ENCODE measurements at regions not wholly inside any gene's neighbourhood (a gene's known extent, or its start where the extent isn't known, plus 50 kb on each side); places are given as distances from the start of the nearest gene placed in this dataset.
"Not testable (repeated sequence)": the region's sequence is repeated elsewhere in the genome, so short reads cannot be mapped to it uniquely, and the experiment has no call there.

DNA sequence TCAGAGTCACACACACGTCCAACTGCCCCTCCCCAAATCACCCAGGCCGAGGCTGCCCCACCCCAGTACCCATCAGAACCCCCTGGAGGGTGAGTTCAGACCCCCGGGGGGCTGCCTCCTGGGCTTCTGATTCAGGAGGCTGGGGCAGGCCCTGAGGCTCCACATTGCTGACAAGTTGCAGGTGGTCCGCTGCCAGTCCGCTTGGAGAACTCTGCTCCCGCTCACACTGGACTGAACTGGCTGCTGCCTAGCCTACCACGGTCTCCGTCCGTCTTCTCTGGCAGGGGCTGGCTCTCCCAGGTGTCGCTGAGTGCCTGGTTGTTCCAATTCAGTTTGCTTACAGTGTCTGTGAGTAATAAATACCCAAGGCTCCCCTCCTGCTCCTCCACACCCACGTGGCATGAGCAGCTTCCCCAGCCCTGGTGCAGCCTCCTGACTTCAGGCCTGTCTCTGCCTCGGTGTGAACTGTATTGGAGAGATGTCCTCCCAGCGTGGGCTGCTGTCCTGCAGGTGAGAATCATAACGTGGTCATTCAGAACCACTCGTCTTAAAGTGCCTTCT, 163.4 kb downstream of the LAT start:
- no peaks in the 10 kb centered on the region for H3K9me3 ChIP-seq (replicated peaks; ENCODE audit: control insufficient read depth, insufficient read depth, low read depth, low read length)
- no peak overlapping the region for H3K4me3 ChIP-seq
- 42% methylated on average over 14 of the region's 15 CpGs for WGBS (ENCODE audit: insufficient coverage, low coverage, missing lambda C conversion rate)
- no peak overlapping the region for H3K9ac ChIP-seq (ENCODE audit: insufficient read depth in 1 of 2, low read depth in 2 of 2, low read length in 2 of 2)
- TF ChIP-seq ZNF79 (CRISPR knock-in tag; IDR thresholded peaks at IDR 0.05; ENCODE audit: low read depth) (no peak), BCOR (IDR thresholded peaks at IDR 0.05) (no peak), ZNF134 (CRISPR knock-in tag; conservative IDR thresholded peaks at IDR 0.05) (no peak), MYBL2 (IDR thresholded peaks at IDR 0.05; ENCODE audit: low read depth) (no peak), MYBL2 (CRISPR knock-in tag; IDR thresholded peaks at IDR 0.05; ENCODE audit: borderline replicate concordance) (no peak), DIDO1 (tag; IDR thresholded peaks at IDR 0.05; ENCODE audit: low read depth) (no peak), ZNF24 (IDR thresholded peaks at IDR 0.05) (no peak), TGIF2 (CRISPR knock-in tag; IDR thresholded peaks at IDR 0.05) (no peak)
- TF ChIP-seq, protein P1, sequence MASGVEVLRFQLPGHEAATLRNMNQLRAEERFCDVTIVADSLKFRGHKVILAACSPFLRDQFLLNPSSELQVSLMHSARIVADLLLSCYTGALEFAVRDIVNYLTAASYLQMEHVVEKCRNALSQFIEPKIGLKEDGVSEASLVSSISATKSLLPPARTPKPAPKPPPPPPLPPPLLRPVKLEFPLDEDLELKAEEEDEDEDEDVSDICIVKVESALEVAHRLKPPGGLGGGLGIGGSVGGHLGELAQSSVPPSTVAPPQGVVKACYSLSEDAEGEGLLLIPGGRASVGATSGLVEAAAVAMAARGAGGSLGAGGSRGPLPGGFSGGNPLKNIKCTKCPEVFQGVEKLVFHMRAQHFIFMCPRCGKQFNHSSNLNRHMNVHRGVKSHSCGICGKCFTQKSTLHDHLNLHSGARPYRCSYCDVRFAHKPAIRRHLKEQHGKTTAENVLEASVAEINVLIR (CRISPR knock-in tag; IDR thresholded peaks at IDR 0.05), result no peak
- intact Hi-C loops (cut with micrococcal nuclease) (no loop called here), in situ Hi-C loops (cut with MboI) (no loop called here)
- no peaks in the 10 kb centered on the region for H4K20me1 ChIP-seq (replicated peaks; ENCODE audit: control insufficient read depth, insufficient read depth, low read length)
- no TSS peak for BruUV-seq (replicated peaks)
- H3K36me3 ChIP-seq (ENCODE audit: control insufficient read depth, insufficient read depth, low read length), result no peaks in the 10 kb centered on the region
- DNase-seq (ENCODE audit: extremely low read depth in 1 of 4, low spot score in 3 of 4), result no peak
- H3K4me2 ChIP-seq (ENCODE audit: insufficient read depth, low read length), result no peak overlapping the region
- FAIRE-seq, result no peak
- ChIA-PET CTCF (ENCODE audit: low intra/inter-chr PET ratio) (no interaction called here), POLR2A (no interaction called here)
- no peaks in the 10 kb centered on the region for H3K79me2 ChIP-seq (ENCODE audit: control insufficient read depth, insufficient read depth, low read length)
- H3K4me1 ChIP-seq (replicated peaks in 1 of 2; ENCODE audit: control insufficient read depth in 2 of 2, insufficient read depth in 2 of 2, low read length in 2 of 2), result peaks cover 8 to 32% of the 10 kb centered on the region in 2 experiments; a peak in 4 of 5 replicates
- ATAC-seq, result no peak
- no peak overlapping the region for H2AFZ ChIP-seq (ENCODE audit: low read depth, low read length)
- H3K9me1 ChIP-seq (ENCODE audit: control insufficient read depth, insufficient read depth, low read length), result no peaks in the 10 kb centered on the region
- no peaks in the 10 kb centered on the region for H3K27me3 ChIP-seq (ENCODE audit: control insufficient read depth in 2 of 2, insufficient read depth in 2 of 2, low read length in 2 of 2)
- H3K27ac ChIP-seq (ENCODE audit: extremely low read depth, low read depth, low read length), result no peak overlapping the region

DNA sequence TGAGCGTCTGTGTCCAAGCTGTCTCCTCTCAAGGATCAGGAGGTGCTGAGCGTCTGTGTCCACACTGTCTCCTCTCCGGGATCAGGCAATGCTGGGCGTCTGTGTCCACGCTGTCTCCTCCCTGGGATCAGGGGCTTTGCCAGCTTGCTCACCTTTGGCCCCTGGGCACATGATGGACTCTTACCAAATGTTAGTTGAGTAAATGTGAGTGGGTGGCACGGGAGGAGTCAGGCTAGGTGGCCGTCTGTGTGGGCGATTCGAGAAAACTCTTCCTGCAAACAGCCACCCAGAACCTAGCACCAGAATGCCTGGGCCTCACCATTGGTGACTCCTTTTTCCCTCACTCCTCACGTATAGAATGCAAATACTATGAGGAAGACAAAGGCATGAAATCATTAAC, 162.9 kb downstream of the LAT start:
- ATAC-seq; H3K79me2 ChIP-seq (ENCODE audit: control insufficient read depth, insufficient read depth, low read length); H3K4me3 ChIP-seq; H3K4me2 ChIP-seq (ENCODE audit: insufficient read depth, low read length); CTCF ChIA-PET (ENCODE audit: low intra/inter-chr PET ratio); H3K9ac ChIP-seq (ENCODE audit: insufficient read depth in 1 of 2, low read depth in 2 of 2, low read length in 2 of 2); H3K9me1 ChIP-seq (ENCODE audit: control insufficient read depth, insufficient read depth, low read length); H4K20me1 ChIP-seq (replicated peaks; ENCODE audit: control insufficient read depth, insufficient read depth, low read length); in situ Hi-C loops (cut with MboI); H3K27ac ChIP-seq (ENCODE audit: extremely low read depth, low read depth, low read length); H3K36me3 ChIP-seq (ENCODE audit: control insufficient read depth, insufficient read depth, low read length); FAIRE-seq; DNase-seq (ENCODE audit: extremely low read depth in 1 of 4, low spot score in 3 of 4); POLR2A ChIA-PET; H2AFZ ChIP-seq (ENCODE audit: low read depth, low read length); H3K27me3 ChIP-seq (ENCODE audit: control insufficient read depth in 2 of 2, insufficient read depth in 2 of 2, low read length in 2 of 2); H3K9me3 ChIP-seq (replicated peaks; ENCODE audit: control insufficient read depth, insufficient read depth, low read depth, low read length); intact Hi-C loops (cut with micrococcal nuclease); BruUV-seq (replicated peaks): not testable (repeated sequence)
- H3K4me1 ChIP-seq (replicated peaks in 1 of 2; ENCODE audit: control insufficient read depth in 2 of 2, insufficient read depth in 2 of 2, low read length in 2 of 2), result peaks cover 6 to 30% of the 10 kb centered on the region in 2 experiments; a peak in 4 of 5 replicates
- WGBS (ENCODE audit: insufficient coverage, low coverage, missing lambda C conversion rate), result 26% methylated on average over 10 of the region's 10 CpGs

All from K562 (cell line).